H1 (cell line): ENCODE measurements at regions not wholly inside any gene's neighbourhood (a gene's known extent, or its start where the extent isn't known, plus 50 kb on each side); places are given as distances from the start of the nearest gene placed in this dataset.

Source experiments
- CTCF ChIA-PET: fragments of 300-600 bp; sonication (Branson Sonifier 250); formaldehyde crosslinking; loops from one replicate; lab custom pipeline; 2021; ENCODE audit not compliant: partially characterized antibody; lab: Charles Lee
- POLR2A ChIA-PET: fragments of 300-600 bp; sonication (Branson Sonifier 250); formaldehyde crosslinking; loops from one replicate; lab custom pipeline; 2021; ENCODE audit warnings: inconsistent platforms; ENCODE audit not compliant: partially characterized antibody; lab: Charles Lee
- DNase-seq, 2 experiments: peaks; one replicate each; pipeline versions ENCODE4 v3.0.0 to v3.0.0-alpha.2; 2010 to 2022; ENCODE audit warnings: low spot score in 2 of 2, low read depth in 1 of 2, mixed read lengths in 1 of 2
- FAIRE-seq: peaks from 2 replicates; lab custom pipeline; 2011; peaks lifted over from hg19 to GRCh38; lab: Jason Lieb, UNC
- H2AFZ ChIP-seq: 2 replicates; pipeline ENCODE4 v1.8.1; 2012; ENCODE audit warnings: low read length, inconsistent platforms
- H2AK5ac ChIP-seq: 2 replicates; pipeline ENCODE4 v1.6.1; 2013; ENCODE audit warnings: low read depth, low read length
- H2BK120ac ChIP-seq: replicated peaks from 2 replicates; pipeline ENCODE3; 2013; ENCODE audit warnings: low read depth, low read length, inconsistent platforms
- H2BK12ac ChIP-seq: 2 replicates; pipeline ENCODE4 v1.6.1; 2013; ENCODE audit warnings: low read depth, low read length
- H2BK15ac ChIP-seq: 2 replicates; pipeline ENCODE4 v1.6.1; 2013; ENCODE audit warnings: low read length
- H2BK20ac ChIP-seq: 2 replicates; pipeline ENCODE4 v1.6.1; 2013; ENCODE audit warnings: low read length
- H2BK5ac ChIP-seq: 2 replicates; pipeline ENCODE4 v1.6.1; 2013; ENCODE audit warnings: low read depth, low read length
- H3K14ac ChIP-seq: 2 replicates; pipeline ENCODE4 v1.6.1; 2013; ENCODE audit warnings: inconsistent platforms; ENCODE audit not compliant: insufficient read length
- H3K18ac ChIP-seq: 2 replicates; pipeline ENCODE4 v1.6.1; 2013; ENCODE audit warnings: low read length; ENCODE audit errors: extremely low read depth
- H3K23ac ChIP-seq: 2 replicates; pipeline ENCODE4 v1.6.1; 2013; ENCODE audit warnings: inconsistent platforms; ENCODE audit not compliant: insufficient read length
- H3K23me2 ChIP-seq: 2 replicates; pipeline ENCODE4 v1.6.1; 2013; ENCODE audit warnings: low read depth, low read length
- H3K27ac ChIP-seq: 2 replicates; pipeline ENCODE4 v1.6.1; 2011; ENCODE audit warnings: low read depth, low read length, inconsistent platforms
- H3K27me3 ChIP-seq, 4 experiments: replicated peaks in 1 of 4; 1 replicate in 1 of 4; 2 replicates in 3 of 4; pipeline versions ENCODE4 v1.6.1 to v1.8.1; 2011 to 2013; ENCODE audit warnings: low read length in 3 of 4, mild to moderate bottlenecking in 3 of 4, inconsistent platforms in 2 of 4, mixed read lengths in 2 of 4, moderate library complexity in 1 of 4; ENCODE audit not compliant: control insufficient read depth in 3 of 4, insufficient read depth in 3 of 4; ENCODE audit errors: extremely low read depth in 1 of 4
- H3K36me3 ChIP-seq, 4 experiments: 2 replicates each; pipeline versions ENCODE4 v1.6.1 to v1.8.1; 2011 to 2013; ENCODE audit warnings: mild to moderate bottlenecking in 4 of 4, low read length in 3 of 4, moderate library complexity in 2 of 4, control low read depth in 1 of 4, inconsistent platforms in 1 of 4; ENCODE audit not compliant: insufficient read depth in 4 of 4, control insufficient read depth in 2 of 4
- H3K4ac ChIP-seq: replicated peaks from 2 replicates; pipeline ENCODE3; 2013; ENCODE audit warnings: low read length, low read depth, mixed read lengths, inconsistent platforms; ENCODE audit not compliant: insufficient read length
- H3K4me1 ChIP-seq, 4 experiments: replicated peaks in 1 of 4; 1 replicate in 1 of 4; 2 replicates in 3 of 4; pipeline versions ENCODE4 v1.6.1 to v1.8.1; 2011 to 2013; ENCODE audit warnings: low read length in 3 of 4, inconsistent platforms in 2 of 4, mixed read lengths in 1 of 4; ENCODE audit not compliant: insufficient read depth in 4 of 4, control insufficient read depth in 3 of 4
- H3K4me2 ChIP-seq, 2 experiments: 2 replicates each; pipeline versions ENCODE4 v1.6.1 to v1.8.1; 2011 to 2013; ENCODE audit warnings: low read depth in 2 of 2, low read length in 2 of 2, control low read depth in 1 of 2, inconsistent platforms in 1 of 2, mild to moderate bottlenecking in 1 of 2; ENCODE audit not compliant: insufficient read depth in 1 of 2
- H3K4me3 ChIP-seq, 4 experiments: fragments of 200-600, 300-600 bp in 1 of 4; sonication (generic), shearing (Covaris generic), sonication (Bioruptor Twin) in 1 of 4; 2 replicates each; pipeline versions ENCODE4 v1.5.1 to v1.8.1; 2011 to 2016; ENCODE audit warnings: low read length in 4 of 4, low read depth in 3 of 4, control low read depth in 2 of 4, inconsistent platforms in 2 of 4, mild to moderate bottlenecking in 2 of 4, mixed read lengths in 1 of 4, moderate library complexity in 1 of 4; ENCODE audit not compliant: insufficient read depth in 2 of 4; ENCODE audit errors: extremely low read depth in 1 of 4
- H3K56ac ChIP-seq: replicated peaks from 2 replicates; pipeline ENCODE3; 2013; ENCODE audit warnings: low read depth, mild to moderate bottlenecking, mixed read lengths, low read length, inconsistent platforms; ENCODE audit not compliant: insufficient read length
- H3K79me1 ChIP-seq: 2 replicates; pipeline ENCODE4 v1.6.1; 2013; ENCODE audit warnings: low read depth, low read length, control low read depth
- H3K79me2 ChIP-seq, 2 experiments: 2 replicates each; pipeline versions ENCODE4 v1.6.1 to v1.8.1; 2012 to 2013; ENCODE audit warnings: low read length in 2 of 2, mild to moderate bottlenecking in 2 of 2, inconsistent platforms in 1 of 2; ENCODE audit not compliant: insufficient read depth in 2 of 2, control insufficient read depth in 1 of 2
- H3K9ac ChIP-seq, 4 experiments: replicated peaks in 1 of 4; 1 replicate in 1 of 4; 2 replicates in 3 of 4; pipeline versions ENCODE4 v1.6.1 to v1.8.1; 2011 to 2013; ENCODE audit warnings: low read depth in 3 of 4, low read length in 3 of 4, control low read depth in 2 of 4, mild to moderate bottlenecking in 2 of 4, moderate library complexity in 2 of 4, inconsistent platforms in 1 of 4; ENCODE audit errors: extremely low read depth in 1 of 4
- H3K9me3 ChIP-seq, 2 experiments: 2 replicates each; pipeline versions ENCODE4 v1.6.1 to v1.8.1; 2012 to 2013; ENCODE audit warnings: mild to moderate bottlenecking in 2 of 2, moderate library complexity in 2 of 2, control low read depth in 1 of 2, inconsistent platforms in 1 of 2, low read depth in 1 of 2, low read length in 1 of 2, mixed read lengths in 1 of 2; ENCODE audit not compliant: insufficient read depth in 2 of 2
- H4K20me1 ChIP-seq, 2 experiments: replicated peaks in 1 of 2; 2 replicates each; pipeline versions ENCODE3 to v1.8.1; 2011 to 2013; ENCODE audit warnings: inconsistent platforms in 2 of 2, low read length in 2 of 2, mild to moderate bottlenecking in 1 of 2; ENCODE audit not compliant: insufficient read depth in 2 of 2, control insufficient read depth in 1 of 2
- H4K5ac ChIP-seq: 2 replicates; pipeline ENCODE4 v1.6.1; 2013; ENCODE audit warnings: low read length, low read depth, mixed read lengths, inconsistent platforms; ENCODE audit not compliant: insufficient read length
- H4K8ac ChIP-seq: 2 replicates; pipeline ENCODE4 v1.8.0; 2013; ENCODE audit warnings: mild to moderate bottlenecking, moderate library complexity, low read length, inconsistent platforms; ENCODE audit not compliant: insufficient read depth; ENCODE audit errors: extremely low read depth
- H4K91ac ChIP-seq: replicated peaks from 2 replicates; pipeline ENCODE3; 2013; ENCODE audit warnings: low read length, mixed read lengths, inconsistent platforms; ENCODE audit not compliant: insufficient read length
- ATF2 ChIP-seq: IDR thresholded peaks from 2 replicates; pipeline ENCODE4 v1.6.1; 2012; ENCODE audit warnings: low read length, inconsistent platforms
- CHD2 ChIP-seq: IDR thresholded peaks from 2 replicates; pipeline ENCODE4 v1.6.1; 2012; ENCODE audit warnings: low read length, improper control_type of control experiment
- GTF2F1 ChIP-seq: IDR thresholded peaks from 2 replicates; pipeline ENCODE4 v1.6.1; 2012; ENCODE audit warnings: low read depth, low read length, improper control_type of control experiment, borderline replicate concordance
- KDM1A ChIP-seq: fragments of 200-600, 300-600 bp; sonication (generic); IDR thresholded peaks from 2 replicates; pipeline ENCODE4 v1.7.1; 2016; ENCODE audit warnings: mild to moderate bottlenecking, low read length, borderline replicate concordance
- POU5F1 ChIP-seq: IDR thresholded peaks from 2 replicates; pipeline ENCODE4 v1.6.1; 2011; ENCODE audit warnings: low read depth, mild to moderate bottlenecking, low read length, moderate library complexity
- RBBP5 ChIP-seq: IDR thresholded peaks from 2 replicates; pipeline ENCODE4 v1.7.1; 2012; ENCODE audit warnings: low read depth, mild to moderate bottlenecking, inconsistent platforms, low read length, moderate library complexity, borderline replicate concordance
- RXRA ChIP-seq: IDR thresholded peaks from 2 replicates; pipeline ENCODE4 v1.6.1; 2011; ENCODE audit warnings: low read depth, mild to moderate bottlenecking, low read length, moderate library complexity; ENCODE audit not compliant: insufficient read depth
- SP2 ChIP-seq: IDR thresholded peaks from 2 replicates; pipeline ENCODE4 v1.6.1; 2012; ENCODE audit warnings: mild to moderate bottlenecking, low read length, inconsistent platforms
- TBP ChIP-seq: IDR thresholded peaks from 2 replicates; pipeline ENCODE4 v1.6.1; 2011; ENCODE audit warnings: low read depth, low read length, improper control_type of control experiment
- USF2 ChIP-seq: IDR thresholded peaks from 2 replicates; pipeline ENCODE4 v1.6.1; 2011; ENCODE audit warnings: low read length, improper control_type of control experiment
- WGBS, 2 experiments: shearing (Covaris generic) in 1 of 2; methylation state at CpG; one replicate each; pipeline versions ENCODE4 v1.1.6 to v1.1.7; 2013 to 2015; ENCODE audit warnings: low lambda C conversion rate in 2 of 2, mixed read lengths in 2 of 2, inconsistent platforms in 1 of 2, low coverage in 1 of 2, missing lambda C conversion rate in 1 of 2; ENCODE audit not compliant: insufficient replicate concordance in 2 of 2, insufficient coverage in 1 of 2, insufficient read length in 1 of 2; ENCODE audit errors: extremely low coverage in 1 of 2, missing lambda C conversion rate in 1 of 2; 5-methylcytosine and 5-hydroxymethylcytosine counted together

- Histone ChIP-seq H3K36me3 (no peaks in the 10 kb centered on the region), H3K23me2 (no peaks in the 10 kb centered on the region; the same call in 1 of the 2 replicates), H2AFZ (no peak overlapping the region), H3K18ac (no peak overlapping the region), H3K79me1 (no peaks in the 10 kb centered on the region), H2BK5ac (no peak overlapping the region), H4K8ac (no peak overlapping the region), H3K4me3 (no peak overlapping the region), H4K20me1 (no peaks in the 10 kb centered on the region), H4K91ac (no peak overlapping the region), H3K27me3 (no peaks in the 10 kb centered on the region), H2BK15ac (no peak overlapping the region), H3K9me3 (no peaks in the 10 kb centered on the region), H3K56ac (no peak overlapping the region), H3K4me1 (peaks cover 0 to 3% (median under 1%) of the 10 kb centered on the region in 4 experiments; a peak in 2 of 7 replicates), H2BK120ac (no peak overlapping the region), H3K23ac (no peak overlapping the region), H3K4ac (no peak overlapping the region), H4K5ac (no peak overlapping the region), H3K79me2 (no peaks in the 10 kb centered on the region), H2AK5ac (no peak overlapping the region), H3K9ac (no peak overlapping the region), H3K4me2 (no peak overlapping the region), H2BK12ac (no peak overlapping the region), H2BK20ac (no peak overlapping the region), H3K14ac (no peak overlapping the region), H3K27ac (no peak overlapping the region)
- CTCF ChIA-PET = interaction anchor here (3.7 kb wide), 1 partner anchor 15 kb away, joined by 16 read pairs; no protein-coding TSS in a partner anchor
- WGBS, 2 experiments = 95% methylated on average over 5 of the region's 5 CpGs; no CpG with 5 or more reads in 1 of the 2 experiments
- FAIRE-seq = no peak
- no peak for DNase-seq
- POLR2A ChIA-PET = interaction anchor here (1.5 kb wide), 1 partner anchor 11 kb away, joined by 3 read pairs; no protein-coding TSS in a partner anchor
- TF ChIP-seq ATF2 = no peak
- no peak for TF ChIP-seq RBBP5
- TF ChIP-seq SP2 = no peak
- no peak for TF ChIP-seq RXRA
- TF ChIP-seq TBP = no peak
- TF ChIP-seq USF2 = no peak
- TF ChIP-seq CHD2 = no peak
- TF ChIP-seq POU5F1 = no peak
- no peak for TF ChIP-seq KDM1A
- no peak for TF ChIP-seq GTF2F1
These were observed 81.9 kb upstream of the CCN6 start for GRCh38 chr6:111971866-111972532.
